Caco-2 (cell line): ENCODE measurements at regions not wholly inside any gene's neighbourhood (a gene's known extent, or its start where the extent isn't known, plus 50 kb on each side); places are given as distances from the start of the nearest gene placed in this dataset.
"Not testable (repeated sequence)": the region's sequence is repeated elsewhere in the genome, so short reads cannot be mapped to it uniquely, and the experiment has no call there.

ENCODE experiments used
- BruUV-seq: library from RNA; stranded (reverse); fragments of 400-500 nt; replicated peaks from 2 replicates; lab custom pipeline; 2021; lab: Mats Ljungman, UMichigan
- CTCF ChIA-PET: fragments of 300-600 bp; sonication (Branson Sonifier 250); formaldehyde crosslinking; loops from one replicate; lab custom pipeline; 2022; ENCODE audit warnings: antibody characterized with exemption; lab: Charles Lee
- POLR2A ChIA-PET: fragments of 300-600 bp; sonication (Branson Sonifier 250); formaldehyde crosslinking; loops from one replicate; lab custom pipeline; 2022; ENCODE audit warnings: antibody characterized with exemption; lab: Charles Lee
- DNase-seq, 2 experiments: peaks; one replicate each; pipeline versions ENCODE4 v3.0.0 to v3.0.0-alpha.2; 2020 to 2022
- H3K27me3 ChIP-seq: replicated peaks from 2 replicates; pipeline ENCODE4 v1.6.0; 2011; ENCODE audit warnings: low read length; ENCODE audit not compliant: control insufficient read depth, insufficient read depth
- H3K36me3 ChIP-seq: 2 replicates; pipeline ENCODE4 v1.5.1; 2011; ENCODE audit warnings: low read length; ENCODE audit not compliant: control insufficient read depth, insufficient read depth
- H3K4me1 ChIP-seq: fragments of 250-450 bp; sonication (Bioruptor Pico); 2 replicates; pipeline ENCODE4 v1.5.1; 2020; ENCODE audit warnings: mild to moderate bottlenecking
- H3K4me3 ChIP-seq: 2 replicates; pipeline ENCODE4 v1.5.1; 2011; ENCODE audit warnings: low read depth, mild to moderate bottlenecking, control low read depth, low read length
- H3K9me3 ChIP-seq: fragments of 250-450 bp; sonication (Bioruptor Pico); 2 replicates; pipeline ENCODE4 v1.5.1; 2020; ENCODE audit warnings: mild to moderate bottlenecking, moderate library complexity
- H3K27ac Mint-ChIP-seq: one replicate; pipeline ENCODE4 v1.8.0; 2022; ENCODE audit warnings: mixed read lengths; ENCODE audit not compliant: unreplicated experiment
- H3K27me3 Mint-ChIP-seq: one replicate; pipeline ENCODE4 v1.8.0; 2022; ENCODE audit warnings: mixed read lengths; ENCODE audit not compliant: insufficient read depth, unreplicated experiment
- H3K36me3 Mint-ChIP-seq: one replicate; pipeline ENCODE4 v1.8.0; 2022; ENCODE audit warnings: mild to moderate bottlenecking, mixed read lengths; ENCODE audit not compliant: insufficient read depth, unreplicated experiment
- H3K4me1 Mint-ChIP-seq: one replicate; pipeline ENCODE4 v1.8.0; 2022; ENCODE audit warnings: low read depth, mixed read lengths; ENCODE audit not compliant: unreplicated experiment
- H3K4me3 Mint-ChIP-seq: one replicate; pipeline ENCODE4 v1.8.0; 2022; ENCODE audit warnings: mild to moderate bottlenecking, moderate library complexity, mixed read lengths; ENCODE audit not compliant: unreplicated experiment
- H3K9me3 Mint-ChIP-seq: one replicate; pipeline ENCODE4 v1.8.0; 2022; ENCODE audit warnings: mixed read lengths; ENCODE audit not compliant: unreplicated experiment
- intact Hi-C: fragments of 100-400 bp; cut with micrococcal nuclease; formaldehyde crosslinking; loops from one replicate; pipeline ENCODE4 v1.10.0; 2022; ENCODE audit not compliant: unreplicated experiment
- TF ChIP-seq, protein P1 (sequence below), 2 experiments: fragments of 200-600 bp in 1 of 2; IDR thresholded peaks; 1 replicate in 1 of 2; 2 replicates in 1 of 2; pipeline versions ENCODE4 v1.5.1 to v1.8.0; 2011 to 2022; ENCODE audit warnings: antibody characterized with exemption in 1 of 2, control low read depth in 1 of 2, inconsistent platforms in 1 of 2, low read depth in 1 of 2, low read length in 1 of 2, mild to moderate bottlenecking in 1 of 2, moderate library complexity in 1 of 2; ENCODE audit not compliant: insufficient read depth in 1 of 2, severe bottlenecking in 1 of 2, unreplicated experiment in 1 of 2

- no TSS peak for BruUV-seq
- Mint-ChIP-seq H3K36me3 (no peaks in the 10 kb centered on the region), H3K4me1 (no peaks in the 10 kb centered on the region), H3K4me3 (no peak overlapping the region), H3K27me3 (no peaks in the 10 kb centered on the region), H3K27ac (no peak overlapping the region), H3K9me3 (peaks cover 11% of the 10 kb centered on the region)
- TF ChIP-seq, protein P1, sequence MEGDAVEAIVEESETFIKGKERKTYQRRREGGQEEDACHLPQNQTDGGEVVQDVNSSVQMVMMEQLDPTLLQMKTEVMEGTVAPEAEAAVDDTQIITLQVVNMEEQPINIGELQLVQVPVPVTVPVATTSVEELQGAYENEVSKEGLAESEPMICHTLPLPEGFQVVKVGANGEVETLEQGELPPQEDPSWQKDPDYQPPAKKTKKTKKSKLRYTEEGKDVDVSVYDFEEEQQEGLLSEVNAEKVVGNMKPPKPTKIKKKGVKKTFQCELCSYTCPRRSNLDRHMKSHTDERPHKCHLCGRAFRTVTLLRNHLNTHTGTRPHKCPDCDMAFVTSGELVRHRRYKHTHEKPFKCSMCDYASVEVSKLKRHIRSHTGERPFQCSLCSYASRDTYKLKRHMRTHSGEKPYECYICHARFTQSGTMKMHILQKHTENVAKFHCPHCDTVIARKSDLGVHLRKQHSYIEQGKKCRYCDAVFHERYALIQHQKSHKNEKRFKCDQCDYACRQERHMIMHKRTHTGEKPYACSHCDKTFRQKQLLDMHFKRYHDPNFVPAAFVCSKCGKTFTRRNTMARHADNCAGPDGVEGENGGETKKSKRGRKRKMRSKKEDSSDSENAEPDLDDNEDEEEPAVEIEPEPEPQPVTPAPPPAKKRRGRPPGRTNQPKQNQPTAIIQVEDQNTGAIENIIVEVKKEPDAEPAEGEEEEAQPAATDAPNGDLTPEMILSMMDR (IDR thresholded peaks at IDR 0.05; ENCODE audit: insufficient read depth in 1 of 2, low read depth in 1 of 2, low read length in 1 of 2, severe bottlenecking in 1 of 2, unreplicated experiment in 1 of 2) = no peak
- Histone ChIP-seq H3K9me3 (no peaks in the 10 kb centered on the region), H3K27me3 (no peaks in the 10 kb centered on the region), H3K36me3 (no peaks in the 10 kb centered on the region), H3K4me3 (no peak overlapping the region), H3K4me1 (no peaks in the 10 kb centered on the region)
- POLR2A ChIA-PET = no interaction called here
- intact Hi-C loops = no loop called here
- CTCF ChIA-PET = no interaction called here
- no peak for DNase-seq
Observed at GRCh38 chr16:85228970-85229430, 116.7 kb upstream of the CIBAR2 start.

- CTCF ChIA-PET = no interaction called here
- POLR2A ChIA-PET = no interaction called here
- H3K9me3 ChIP-seq = no peaks in the 10 kb centered on the region
- H3K36me3 ChIP-seq = no peaks in the 10 kb centered on the region
- BruUV-seq = no TSS peak
- peaks cover 11% of the 10 kb centered on the region for H3K9me3 Mint-ChIP-seq
- H3K4me1 Mint-ChIP-seq = no peaks in the 10 kb centered on the region
- no peak for DNase-seq
- intact Hi-C loops = no loop called here
- H3K27ac Mint-ChIP-seq = no peak overlapping the region
- no peaks in the 10 kb centered on the region for H3K27me3 Mint-ChIP-seq
- H3K36me3 Mint-ChIP-seq = no peaks in the 10 kb centered on the region
- no peaks in the 10 kb centered on the region for H3K4me1 ChIP-seq
- H3K4me3 Mint-ChIP-seq = no peak overlapping the region
- H3K27me3 ChIP-seq = no peaks in the 10 kb centered on the region
- H3K4me3 ChIP-seq = no peak overlapping the region
- TF ChIP-seq, protein P1 (IDR thresholded peaks at IDR 0.05; ENCODE audit: insufficient read depth in 1 of 2, low read depth in 1 of 2, low read length in 1 of 2, severe bottlenecking in 1 of 2, unreplicated experiment in 1 of 2) = no peak
Observed at GRCh38 chr16:85229869-85230462, 117.7 kb upstream of the CIBAR2 start.

GRCh38 chr16:85230764-85231383 lies 118.6 kb upstream of the CIBAR2 start:
- POLR2A ChIA-PET, DNase-seq, H3K36me3 ChIP-seq, H3K27me3 Mint-ChIP-seq, intact Hi-C loops, H3K4me1 Mint-ChIP-seq, H3K36me3 Mint-ChIP-seq, BruUV-seq, H3K9me3 ChIP-seq, H3K27me3 ChIP-seq, CTCF ChIA-PET, H3K4me3 Mint-ChIP-seq, H3K27ac Mint-ChIP-seq, H3K4me1 ChIP-seq, H3K4me3 ChIP-seq: not testable (repeated sequence)
- H3K9me3 Mint-ChIP-seq = peaks cover 11% of the 10 kb centered on the region
